ENCODE measurements at regions not wholly inside any gene's neighbourhood (a gene's known extent, or its start where the extent isn't known, plus 50 kb on each side); places are given as distances from the start of the nearest gene placed in this dataset.
"Not testable (repeated sequence)": the region's sequence is repeated elsewhere in the genome, so short reads cannot be mapped to it uniquely, and the experiment has no call there.

DNA sequence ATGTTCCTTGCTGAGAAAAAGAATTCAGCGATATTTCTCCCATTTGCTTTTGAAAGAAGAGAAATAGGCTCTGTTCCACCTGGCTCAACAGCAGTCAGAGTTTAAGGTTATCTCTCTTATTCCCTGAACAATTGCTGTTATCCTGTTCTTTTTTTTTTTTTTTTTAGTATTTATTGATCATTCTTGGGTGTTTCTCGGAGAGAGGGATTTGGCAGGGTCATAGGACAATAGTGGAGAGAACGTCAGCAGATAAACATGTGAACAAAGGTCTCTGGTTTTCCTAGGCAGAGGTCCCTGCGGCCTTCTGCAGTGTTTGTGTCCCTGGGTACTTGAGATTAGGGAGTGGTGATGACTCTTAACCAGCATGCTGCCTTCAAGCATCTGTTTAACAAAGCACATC, 77.5 kb upstream of the DST start:
- not testable (repeated sequence) for TF ChIP-seq POLR2A (IDR thresholded peaks at IDR 0.05; ENCODE audit: low read length); GATA1 (IDR thresholded peaks at IDR 0.05; ENCODE audit: low read depth, low read length)

Measured in erythroblast (primary cell).